Activated CD4-positive, alpha-beta T cell treated with anti-CD3 and anti-CD28 coated beads, Interleukin-2, amount 10 ng/mL, durations not matched to agents 24 days and 14 days (primary cell): ENCODE measurements at regions not wholly inside any gene's neighbourhood (a gene's known extent, or its start where the extent isn't known, plus 50 kb on each side); places are given as distances from the start of the nearest gene placed in this dataset.
"Not testable (repeated sequence)": the region's sequence is repeated elsewhere in the genome, so short reads cannot be mapped to it uniquely, and the experiment has no call there.

Source experiments
- DNase-seq: peaks from one replicate; pipeline ENCODE4 v3.0.0; 2022
- H3K27ac Mint-ChIP-seq: one replicate; pipeline ENCODE4 v1.8.0; 2022; ENCODE audit warnings: mild to moderate bottlenecking, mixed read lengths
- H3K27me3 Mint-ChIP-seq: one replicate; pipeline ENCODE4 v1.8.0; 2022; ENCODE audit warnings: mixed read lengths
- H3K36me3 Mint-ChIP-seq: one replicate; pipeline ENCODE4 v1.8.0; 2022; ENCODE audit warnings: low read depth, mild to moderate bottlenecking, mixed read lengths
- H3K4me1 Mint-ChIP-seq: one replicate; pipeline ENCODE4 v1.8.0; 2021; ENCODE audit warnings: mixed read lengths
- H3K4me3 Mint-ChIP-seq: one replicate; pipeline ENCODE4 v1.8.0; 2022; ENCODE audit warnings: mild to moderate bottlenecking, moderate library complexity, mixed read lengths
- H3K9me3 Mint-ChIP-seq: one replicate; pipeline ENCODE4 v1.8.0; 2021; ENCODE audit warnings: mixed read lengths
- intact Hi-C: fragments of 100-400 bp; cut with micrococcal nuclease; formaldehyde crosslinking; loops from one replicate; pipeline ENCODE4 v1.15.1; 2023

- intact Hi-C loops, result no loop called here
- DNase-seq, result no peak
- peaks cover 9% of the 10 kb centered on the region for H3K9me3 Mint-ChIP-seq
- no peak overlapping the region for H3K4me3 Mint-ChIP-seq
- H3K36me3 Mint-ChIP-seq, result no peaks in the 10 kb centered on the region
- no peaks in the 10 kb centered on the region for H3K27me3 Mint-ChIP-seq
- no peaks in the 10 kb centered on the region for H3K4me1 Mint-ChIP-seq
- no peak overlapping the region for H3K27ac Mint-ChIP-seq
Measured at GRCh38 chr16:63175313-63175712, 1139.1 kb upstream of the CDH8 start.

GRCh38 chr16:63174801-63175200 lies 1138.6 kb upstream of the CDH8 start:
- Mint-ChIP-seq H3K27ac (no peak overlapping the region), H3K9me3 (peaks cover 12% of the 10 kb centered on the region), H3K36me3 (no peaks in the 10 kb centered on the region), H3K4me1 (no peaks in the 10 kb centered on the region), H3K27me3 (no peaks in the 10 kb centered on the region), H3K4me3 (no peak overlapping the region)
- DNase-seq, result no peak
- intact Hi-C loops, result no loop called here

GRCh38 chr16:63171545-63171944 lies 1135.3 kb upstream of the CDH8 start:
- intact Hi-C loops, result no loop called here
- no peaks in the 10 kb centered on the region for H3K4me1 Mint-ChIP-seq
- DNase-seq, result no peak
- peaks cover 15% of the 10 kb centered on the region for H3K9me3 Mint-ChIP-seq
- H3K4me3 Mint-ChIP-seq, result no peak overlapping the region
- H3K27ac Mint-ChIP-seq, result no peak overlapping the region
- H3K36me3 Mint-ChIP-seq, result no peaks in the 10 kb centered on the region
- no peaks in the 10 kb centered on the region for H3K27me3 Mint-ChIP-seq

- intact Hi-C loops, result no loop called here
Measured at GRCh38 chr16:63169100-63169499, 1132.9 kb upstream of the CDH8 start.

GRCh38 chr16:63157818-63158217 lies 1121.6 kb upstream of the CDH8 start:
- H3K27ac Mint-ChIP-seq, result no peak overlapping the region
- peaks cover 6% of the 10 kb centered on the region for H3K9me3 Mint-ChIP-seq
- intact Hi-C loops, result no loop called here

More at GRCh38 chr16:63169100-63169499, 1132.9 kb upstream of the CDH8 start:
- H3K9me3 Mint-ChIP-seq, result peaks cover 15% of the 10 kb centered on the region
- H3K4me3 Mint-ChIP-seq, result no peak overlapping the region
- no peaks in the 10 kb centered on the region for H3K36me3 Mint-ChIP-seq
- H3K27ac Mint-ChIP-seq, result no peak overlapping the region
- DNase-seq, result no peak
- H3K27me3 Mint-ChIP-seq, result no peaks in the 10 kb centered on the region
- H3K4me1 Mint-ChIP-seq, result no peaks in the 10 kb centered on the region

GRCh38 chr16:63146251-63146650 lies 1110.0 kb upstream of the CDH8 start:
- H3K4me1 Mint-ChIP-seq, result no peaks in the 10 kb centered on the region
- no peaks in the 10 kb centered on the region for H3K36me3 Mint-ChIP-seq
- no peak overlapping the region for H3K4me3 Mint-ChIP-seq
- no peak overlapping the region for H3K27ac Mint-ChIP-seq
- intact Hi-C loops, result no loop called here
- no peak for DNase-seq
- peaks cover 4% of the 10 kb centered on the region for H3K9me3 Mint-ChIP-seq
- H3K27me3 Mint-ChIP-seq, result no peaks in the 10 kb centered on the region

More at GRCh38 chr16:63157818-63158217, 1121.6 kb upstream of the CDH8 start:
- H3K36me3 Mint-ChIP-seq, result no peaks in the 10 kb centered on the region
- no peak for DNase-seq
- no peaks in the 10 kb centered on the region for H3K4me1 Mint-ChIP-seq
- no peaks in the 10 kb centered on the region for H3K27me3 Mint-ChIP-seq
- H3K4me3 Mint-ChIP-seq, result no peak overlapping the region

GRCh38 chr16:63145411-63145810 lies 1109.2 kb upstream of the CDH8 start:
- peaks cover 4% of the 10 kb centered on the region for H3K9me3 Mint-ChIP-seq
- intact Hi-C loops, result no loop called here
- DNase-seq, result no peak
- H3K4me3 Mint-ChIP-seq, result no peak overlapping the region
- no peak overlapping the region for H3K27ac Mint-ChIP-seq
- no peaks in the 10 kb centered on the region for H3K36me3 Mint-ChIP-seq
- no peaks in the 10 kb centered on the region for H3K4me1 Mint-ChIP-seq
- no peaks in the 10 kb centered on the region for H3K27me3 Mint-ChIP-seq

- no peak overlapping the region for H3K27ac Mint-ChIP-seq
- H3K9me3 Mint-ChIP-seq, result peaks cover 4% of the 10 kb centered on the region
- no peaks in the 10 kb centered on the region for H3K36me3 Mint-ChIP-seq
- no peaks in the 10 kb centered on the region for H3K27me3 Mint-ChIP-seq
- H3K4me3 Mint-ChIP-seq, result no peak overlapping the region
- no peak for DNase-seq
- intact Hi-C loops, result no loop called here
- no peaks in the 10 kb centered on the region for H3K4me1 Mint-ChIP-seq
Measured at GRCh38 chr16:63135069-63135468, 1098.8 kb upstream of the CDH8 start.

GRCh38 chr16:63131503-63131902 lies 1095.3 kb upstream of the CDH8 start:
- Mint-ChIP-seq H3K27me3 (no peaks in the 10 kb centered on the region), H3K4me3 (no peak overlapping the region), H3K4me1 (no peaks in the 10 kb centered on the region), H3K36me3 (no peaks in the 10 kb centered on the region), H3K27ac (no peak overlapping the region), H3K9me3 (peaks cover under 1% of the 10 kb centered on the region)
- DNase-seq, result no peak
- intact Hi-C loops, result no loop called here

- H3K9me3 Mint-ChIP-seq, result peaks cover 5% of the 10 kb centered on the region
- no peaks in the 10 kb centered on the region for H3K27me3 Mint-ChIP-seq
- no peak overlapping the region for H3K4me3 Mint-ChIP-seq
- intact Hi-C loops, result no loop called here
- no peak for DNase-seq
- no peaks in the 10 kb centered on the region for H3K36me3 Mint-ChIP-seq
- no peaks in the 10 kb centered on the region for H3K4me1 Mint-ChIP-seq
- no peak overlapping the region for H3K27ac Mint-ChIP-seq
Measured at GRCh38 chr16:63130942-63131341, 1094.7 kb upstream of the CDH8 start.

GRCh38 chr16:63129411-63130125 lies 1093.3 kb upstream of the CDH8 start:
- no peaks in the 10 kb centered on the region for H3K36me3 Mint-ChIP-seq
- DNase-seq, result no peak
- intact Hi-C loops, result no loop called here
- H3K27me3 Mint-ChIP-seq, result no peaks in the 10 kb centered on the region
- H3K4me3 Mint-ChIP-seq, result no peak overlapping the region
- H3K9me3 Mint-ChIP-seq, result peaks cover 5% of the 10 kb centered on the region
- no peaks in the 10 kb centered on the region for H3K4me1 Mint-ChIP-seq
- no peak overlapping the region for H3K27ac Mint-ChIP-seq

- H3K4me1 Mint-ChIP-seq, H3K36me3 Mint-ChIP-seq, H3K4me3 Mint-ChIP-seq, H3K27ac Mint-ChIP-seq, intact Hi-C loops, H3K27me3 Mint-ChIP-seq, DNase-seq: not testable (repeated sequence)
- peaks cover 15% of the 10 kb centered on the region for H3K9me3 Mint-ChIP-seq
Measured at GRCh38 chr16:63119905-63120304, 1083.7 kb upstream of the CDH8 start.

- no peak overlapping the region for H3K4me3 Mint-ChIP-seq
- intact Hi-C loops, result no loop called here
- no peaks in the 10 kb centered on the region for H3K4me1 Mint-ChIP-seq
- DNase-seq, result no peak
- no peak overlapping the region for H3K27ac Mint-ChIP-seq
- no peaks in the 10 kb centered on the region for H3K27me3 Mint-ChIP-seq
- peaks cover 7% of the 10 kb centered on the region for H3K9me3 Mint-ChIP-seq
- no peaks in the 10 kb centered on the region for H3K36me3 Mint-ChIP-seq
Measured at GRCh38 chr16:63100082-63100481, 1063.8 kb upstream of the CDH8 start.

GRCh38 chr16:63096857-63097256 lies 1060.6 kb upstream of the CDH8 start:
- Mint-ChIP-seq H3K9me3 (peaks cover 11% of the 10 kb centered on the region), H3K36me3 (no peaks in the 10 kb centered on the region), H3K4me3 (no peak overlapping the region), H3K27me3 (no peaks in the 10 kb centered on the region), H3K27ac (no peak overlapping the region), H3K4me1 (no peaks in the 10 kb centered on the region)
- no peak for DNase-seq
- intact Hi-C loops, result no loop called here

- H3K27me3 Mint-ChIP-seq, result no peaks in the 10 kb centered on the region
- intact Hi-C loops, result no loop called here
- no peaks in the 10 kb centered on the region for H3K36me3 Mint-ChIP-seq
- DNase-seq, result no peak
- no peak overlapping the region for H3K4me3 Mint-ChIP-seq
- no peak overlapping the region for H3K27ac Mint-ChIP-seq
- H3K4me1 Mint-ChIP-seq, result no peaks in the 10 kb centered on the region
- peaks cover 8% of the 10 kb centered on the region for H3K9me3 Mint-ChIP-seq
Measured at GRCh38 chr16:63092736-63093135, 1056.5 kb upstream of the CDH8 start.
